Gastrocnemius medialis (tissue), 4 donors: ENCODE measurements at regions not wholly inside any gene's neighbourhood (a gene's known extent, or its start where the extent isn't known, plus 50 kb on each side); places are given as distances from the start of the nearest gene placed in this dataset.

Experiments used
- POLR2A ChIP-seq, 2 donors: fragments of 450-650 bp; IDR thresholded peaks; one replicate each; pipeline ENCODE4 v1.6.1; 2017; ENCODE audit warnings: antibody characterized with exemption in 2 of 2, mild to moderate bottlenecking in 2 of 2, moderate library complexity in 2 of 2
- TF ChIP-seq, protein P1 (sequence below), 5 experiments: fragments of 450-650 bp in 3 of 5; fragments of 200-600 bp in 2 of 5; sonication (generic) in 2 of 5; IDR thresholded peaks in 4 of 5; conservative IDR thresholded peaks in 1 of 5; 1 replicate in 4 of 5; 2 replicates in 1 of 5; pipeline ENCODE4 v1.5.1; 2016 to 2019; ENCODE audit warnings: antibody characterized with exemption in 5 of 5, mild to moderate bottlenecking in 3 of 5, moderate library complexity in 3 of 5

- TF ChIP-seq POLR2A (IDR thresholded peaks at IDR 0.05) = no peak
- TF ChIP-seq, protein P1, sequence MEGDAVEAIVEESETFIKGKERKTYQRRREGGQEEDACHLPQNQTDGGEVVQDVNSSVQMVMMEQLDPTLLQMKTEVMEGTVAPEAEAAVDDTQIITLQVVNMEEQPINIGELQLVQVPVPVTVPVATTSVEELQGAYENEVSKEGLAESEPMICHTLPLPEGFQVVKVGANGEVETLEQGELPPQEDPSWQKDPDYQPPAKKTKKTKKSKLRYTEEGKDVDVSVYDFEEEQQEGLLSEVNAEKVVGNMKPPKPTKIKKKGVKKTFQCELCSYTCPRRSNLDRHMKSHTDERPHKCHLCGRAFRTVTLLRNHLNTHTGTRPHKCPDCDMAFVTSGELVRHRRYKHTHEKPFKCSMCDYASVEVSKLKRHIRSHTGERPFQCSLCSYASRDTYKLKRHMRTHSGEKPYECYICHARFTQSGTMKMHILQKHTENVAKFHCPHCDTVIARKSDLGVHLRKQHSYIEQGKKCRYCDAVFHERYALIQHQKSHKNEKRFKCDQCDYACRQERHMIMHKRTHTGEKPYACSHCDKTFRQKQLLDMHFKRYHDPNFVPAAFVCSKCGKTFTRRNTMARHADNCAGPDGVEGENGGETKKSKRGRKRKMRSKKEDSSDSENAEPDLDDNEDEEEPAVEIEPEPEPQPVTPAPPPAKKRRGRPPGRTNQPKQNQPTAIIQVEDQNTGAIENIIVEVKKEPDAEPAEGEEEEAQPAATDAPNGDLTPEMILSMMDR (IDR thresholded peaks at IDR 0.05 in 4 of 5, conservative IDR thresholded peaks at IDR 0.05 in 1 of 5) = no peak
Observed at GRCh38 chr22:47282366-47282765, 519.9 kb downstream of the TBC1D22A start.
